ENCODE measurements at regions not wholly inside any gene's neighbourhood (a gene's known extent, or its start where the extent isn't known, plus 50 kb on each side); places are given as distances from the start of the nearest gene placed in this dataset.

- DNase-seq, result no peak
- no peak overlapping the region for H3K4me3 ChIP-seq
- intact Hi-C loops (cut with DNase I), result no loop called here
- no peaks in the 10 kb centered on the region for H3K9me3 ChIP-seq (replicated peaks in 1 of 3)
- TF ChIP-seq CTCF (IDR thresholded peaks at IDR 0.05) (no peak), POLR2A (IDR thresholded peaks at IDR 0.05) (no peak)
- H3K27ac ChIP-seq, result no peak overlapping the region
- WGBS, 4 donors, result 56 to 70% (median 68%) methylated on average over 2 to 3 of the region's 3 CpGs
- H3K4me1 ChIP-seq (replicated peaks in 1 of 2), result no peaks in the 10 kb centered on the region
- H3K27me3 ChIP-seq, result peaks cover 5% of the 10 kb centered on the region
- H3K36me3 ChIP-seq (replicated peaks in 1 of 2), result no peaks in the 10 kb centered on the region
Measured at GRCh38 chr1:37151789-37152188, 117.5 kb upstream of the GRIK3 start.

GRCh38 chr1:37152491-37152890 lies 118.2 kb upstream of the GRIK3 start:
- Histone ChIP-seq H3K9me3 (replicated peaks in 1 of 3) (no peaks in the 10 kb centered on the region), H3K4me3 (no peak overlapping the region), H3K4me1 (replicated peaks in 1 of 2) (no peaks in the 10 kb centered on the region), H3K27ac (no peak overlapping the region), H3K27me3 (peaks cover 5% of the 10 kb centered on the region), H3K36me3 (replicated peaks in 1 of 2) (no peaks in the 10 kb centered on the region)
- 72 to 90% (median 84%) methylated on average over 4 to 6 of the region's 6 CpGs for WGBS, 4 donors
- no peak for DNase-seq
- TF ChIP-seq POLR2A (IDR thresholded peaks at IDR 0.05), result no peak
- TF ChIP-seq CTCF (IDR thresholded peaks at IDR 0.05), result no peak
- intact Hi-C loops (cut with DNase I), result no loop called here

GRCh38 chr1:37153116-37154100 lies 119.1 kb upstream of the GRIK3 start:
- intact Hi-C loops (cut with DNase I), result no loop called here
- no peak overlapping the region for H3K4me3 ChIP-seq
- peaks cover 5% of the 10 kb centered on the region for H3K27me3 ChIP-seq
- 63 to 84% (median 79%) methylated on average over 3 of the region's 3 CpGs for WGBS, 4 donors
- DNase-seq, result no peak
- H3K9me3 ChIP-seq (replicated peaks in 1 of 3), result no peaks in the 10 kb centered on the region
- TF ChIP-seq CTCF (IDR thresholded peaks at IDR 0.05) (no peak), POLR2A (IDR thresholded peaks at IDR 0.05) (no peak)
- H3K36me3 ChIP-seq (replicated peaks in 1 of 2), result no peaks in the 10 kb centered on the region
- H3K27ac ChIP-seq, result no peak overlapping the region
- no peaks in the 10 kb centered on the region for H3K4me1 ChIP-seq (replicated peaks in 1 of 2)

- no peak for DNase-seq
- Histone ChIP-seq H3K36me3 (replicated peaks in 1 of 2) (no peaks in the 10 kb centered on the region), H3K4me3 (no peak overlapping the region), H3K27me3 (peaks cover 5% of the 10 kb centered on the region), H3K4me1 (replicated peaks in 1 of 2) (no peaks in the 10 kb centered on the region), H3K27ac (no peak overlapping the region), H3K9me3 (replicated peaks in 1 of 3) (no peaks in the 10 kb centered on the region)
- TF ChIP-seq CTCF (IDR thresholded peaks at IDR 0.05) (no peak), POLR2A (IDR thresholded peaks at IDR 0.05) (no peak)
- intact Hi-C loops (cut with DNase I), result no loop called here
- 64 to 73% (median 68%) methylated on average over 9 of the region's 9 CpGs for WGBS, 4 donors
Measured at GRCh38 chr1:37156646-37157045, 122.3 kb upstream of the GRIK3 start.
